K562 (cell line): ENCODE measurements at regions not wholly inside any gene's neighbourhood (a gene's known extent, or its start where the extent isn't known, plus 50 kb on each side); places are given as distances from the start of the nearest gene placed in this dataset.

ENCODE experiments used
- ATAC-seq: fragments of 200-7000 bp; cut with Tn5 transposase; 3 replicates; pipeline ENCODE4 v1.9.1; 2020; ENCODE audit warnings: moderate library complexity
- BruUV-seq: library from RNA; stranded (reverse); fragments of 400-500 nt; replicated peaks from 2 replicates; lab custom pipeline; 2021; lab: Mats Ljungman, UMichigan
- CTCF ChIA-PET: fragments of 300-600 bp; formaldehyde crosslinking; extraction: SDS; loops from one replicate; lab custom pipeline; 2021; ENCODE audit warnings: low intra/inter-chr PET ratio; lab: Yijun Ruan, JAX
- POLR2A ChIA-PET: fragments of 300-600, 350-650 bp; sonication (Branson Sonifier 250); formaldehyde crosslinking; extraction: SDS; loops from one replicate; lab custom pipeline; 2021; ENCODE audit warnings: antibody characterized with exemption, inconsistent platforms; lab: Yijun Ruan, JAX
- DNase-seq, 4 experiments: peaks; one replicate each; pipeline versions ENCODE4 v3.0.0 to v3.0.0-alpha.2; 2011 to 2018; ENCODE audit warnings: low spot score in 3 of 4, mixed read lengths in 3 of 4; ENCODE audit errors: extremely low read depth in 1 of 4
- FAIRE-seq: peaks from 2 replicates; lab custom pipeline; 2011; peaks lifted over from hg19 to GRCh38; lab: Jason Lieb, UNC
- H2AFZ ChIP-seq: 2 replicates; pipeline ENCODE4 v1.6.0; 2011; ENCODE audit warnings: low read depth, low read length, control low read depth, inconsistent platforms
- H3K27ac ChIP-seq: fragments of 200-600 bp; 3 replicates; pipeline ENCODE4 v1.8.0; 2011; ENCODE audit warnings: low read depth, mild to moderate bottlenecking, control low read depth, inconsistent platforms, low read length, moderate library complexity, mixed read lengths; ENCODE audit errors: extremely low read depth
- H3K27me3 ChIP-seq, 2 experiments: fragments of 300-600 bp in 1 of 2; 2 replicates in 1 of 2; 3 replicates in 1 of 2; pipeline versions ENCODE4 v1.6.0 to v1.8.0; 2011; ENCODE audit warnings: inconsistent platforms in 2 of 2, low read length in 2 of 2, mild to moderate bottlenecking in 1 of 2, mixed read lengths in 1 of 2, moderate library complexity in 1 of 2; ENCODE audit not compliant: control insufficient read depth in 2 of 2, insufficient read depth in 2 of 2
- H3K36me3 ChIP-seq: fragments of 300-600 bp; 3 replicates; pipeline ENCODE4 v1.8.0; 2011; ENCODE audit warnings: mild to moderate bottlenecking, low read length, inconsistent platforms; ENCODE audit not compliant: control insufficient read depth, insufficient read depth
- H3K4me1 ChIP-seq, 2 experiments: fragments of 200-600 bp in 1 of 2; replicated peaks in 1 of 2; 2 replicates in 1 of 2; 3 replicates in 1 of 2; pipeline versions ENCODE4 v1.5.1 to v1.8.0; 2011; ENCODE audit warnings: inconsistent platforms in 2 of 2, low read length in 2 of 2, mild to moderate bottlenecking in 1 of 2, mixed read lengths in 1 of 2, moderate library complexity in 1 of 2; ENCODE audit not compliant: control insufficient read depth in 2 of 2, insufficient read depth in 2 of 2
- H3K4me2 ChIP-seq: 2 replicates; pipeline ENCODE4 v1.6.1; 2011; ENCODE audit warnings: low read length, control low read depth, inconsistent platforms, mixed read lengths; ENCODE audit not compliant: insufficient read depth
- H3K4me3 ChIP-seq: fragments of 200-600 bp; sonication (generic), shearing (Covaris generic); 2 replicates; pipeline ENCODE4 v1.5.1; 2016; ENCODE audit warnings: control low read depth, inconsistent platforms
- H3K79me2 ChIP-seq: fragments of 200-600 bp; 3 replicates; pipeline ENCODE4 v1.8.0; 2011; ENCODE audit warnings: low read length, inconsistent platforms; ENCODE audit not compliant: control insufficient read depth, insufficient read depth
- H3K9ac ChIP-seq, 2 experiments: 2 replicates each; pipeline versions ENCODE4 v1.6.0 to v1.6.1; 2011; ENCODE audit warnings: low read depth in 2 of 2, low read length in 2 of 2, control low read depth in 1 of 2, inconsistent platforms in 1 of 2, mild to moderate bottlenecking in 1 of 2, mixed read lengths in 1 of 2; ENCODE audit not compliant: insufficient read depth in 1 of 2
- H3K9me1 ChIP-seq: one replicate; pipeline ENCODE4 v1.6.0; 2011; ENCODE audit warnings: inconsistent platforms, mild to moderate bottlenecking, low read length, moderate library complexity; ENCODE audit not compliant: control insufficient read depth, insufficient read depth
- H3K9me3 ChIP-seq: replicated peaks from 2 replicates; pipeline ENCODE4 v1.5.1; 2011; ENCODE audit warnings: low read depth, low read length, inconsistent platforms; ENCODE audit not compliant: control insufficient read depth, insufficient read depth
- H4K20me1 ChIP-seq: replicated peaks from 2 replicates; pipeline ENCODE4 v1.6.1; 2011; ENCODE audit warnings: low read length, inconsistent platforms, mixed read lengths; ENCODE audit not compliant: control insufficient read depth, insufficient read depth
- ILK ChIP-seq: fragments of 450-650 bp; IDR thresholded peaks from 2 replicates; pipeline ENCODE4 v1.6.1; 2016; ENCODE audit warnings: missing genetic modification characterization, low read depth, mild to moderate bottlenecking, missing compliant biosample characterization, moderate library complexity, borderline replicate concordance
- SLC30A9 ChIP-seq: fragments of 250-450 bp; sonication (Bioruptor Pico); IDR thresholded peaks from 2 replicates; pipeline ENCODE4 v1.8.0; 2022; ENCODE audit warnings: mild to moderate bottlenecking, moderate library complexity
- SRSF7 ChIP-seq: fragments of 200-400 bp; formaldehyde crosslinking; optimal IDR thresholded peaks from 2 replicates; pipeline ENCODE3; 2017; ENCODE audit warnings: mild to moderate bottlenecking, low read depth, low read length
- UBTF ChIP-seq, 2 experiments: IDR thresholded peaks; 2 replicates each; pipeline ENCODE4 v1.6.1; 2012; ENCODE audit warnings: improper control_type of control experiment in 2 of 2, low read depth in 2 of 2, low read length in 2 of 2, borderline replicate concordance in 1 of 2
- in situ Hi-C: fragments of 300-500 bp; cut with MboI; formaldehyde crosslinking; loops from 4 replicates; pipeline ENCODE4 v1.15.0; 2018; ENCODE audit warnings: inconsistent platforms, mixed read lengths
- intact Hi-C: fragments of 100-400 bp; cut with micrococcal nuclease; formaldehyde crosslinking; loops from 2 replicates; pipeline ENCODE4 v1.14.2; 2022

- BruUV-seq: no TSS peak
These were observed 1043.3 kb upstream of the CDH6 start for GRCh38 chr5:30150231-30150630.

More at GRCh38 chr5:30150231-30150630, 1043.3 kb upstream of the CDH6 start:
- TF ChIP-seq SRSF7: no peak
- no peak for TF ChIP-seq UBTF (IDR thresholded peaks at IDR 0.05; ENCODE audit: borderline replicate concordance in 1 of 2, low read depth in 2 of 2, low read length in 2 of 2)
- TF ChIP-seq SLC30A9 (CRISPR knock-in tag): no peak
- no peak for TF ChIP-seq ILK (tag)
- TF ChIP-seq, all 486 proteins: peak for 0
- Histone ChIP-seq H3K4me2 (no peak overlapping the region), H3K9ac (no peak overlapping the region), H4K20me1 (no peaks in the 10 kb centered on the region), H3K36me3 (no peaks in the 10 kb centered on the region), H3K9me1 (no peaks in the 10 kb centered on the region), H3K4me3 (no peak overlapping the region), H3K4me1 (no peaks in the 10 kb centered on the region), H3K27me3 (no peaks in the 10 kb centered on the region), H3K9me3 (no peaks in the 10 kb centered on the region), H3K27ac (no peak overlapping the region), H2AFZ (no peak overlapping the region), H3K79me2 (no peaks in the 10 kb centered on the region)
- no peak for ATAC-seq
- CTCF ChIA-PET: no interaction called here
- in situ Hi-C loops (no loop called here), intact Hi-C loops (no loop called here)
- FAIRE-seq: no peak
- POLR2A ChIA-PET: interaction anchor here (0.6 kb wide), 1 partner anchor 203 kb away, joined by 3 read pairs; no protein-coding TSS in a partner anchor
- DNase-seq: no peak
